H1 (cell line): ENCODE measurements at regions not wholly inside any gene's neighbourhood (a gene's known extent, or its start where the extent isn't known, plus 50 kb on each side); places are given as distances from the start of the nearest gene placed in this dataset.

Source experiments
- EP300 ChIP-seq, 2 experiments: IDR thresholded peaks; 1 replicate in 1 of 2; 2 replicates in 1 of 2; pipeline ENCODE4 v1.6.1; 2011 to 2012; ENCODE audit warnings: low read depth in 2 of 2, low read length in 2 of 2, mild to moderate bottlenecking in 2 of 2, borderline replicate concordance in 1 of 2, inconsistent platforms in 1 of 2, moderate library complexity in 1 of 2
- EZH2 ChIP-seq: fragments of 200-600 bp; sonication (generic); IDR thresholded peaks from 2 replicates; pipeline ENCODE4 v1.7.1; 2012; ENCODE audit warnings: low read depth, mild to moderate bottlenecking, moderate library complexity, low read length, inconsistent platforms; ENCODE audit not compliant: severe bottlenecking
- GABPA ChIP-seq: IDR thresholded peaks from 2 replicates; pipeline ENCODE4 v1.6.1; 2011; ENCODE audit warnings: mild to moderate bottlenecking, low read length, moderate library complexity, borderline replicate concordance; ENCODE audit not compliant: insufficient read depth
- JUN ChIP-seq: IDR thresholded peaks from 2 replicates; pipeline ENCODE4 v1.6.1; 2011; ENCODE audit warnings: low read depth, mild to moderate bottlenecking, improper control_type of control experiment, low read length
- POLR2A ChIP-seq, 2 experiments: IDR thresholded peaks; 1 replicate in 1 of 2; 2 replicates in 1 of 2; pipeline ENCODE4 v1.6.1; 2011; ENCODE audit warnings: low read depth in 2 of 2, low read length in 2 of 2, mild to moderate bottlenecking in 2 of 2; ENCODE audit errors: control extremely low read depth in 1 of 2
- POLR2AphosphoS5 ChIP-seq: IDR thresholded peaks from 2 replicates; pipeline ENCODE4 v1.6.1; 2011; ENCODE audit warnings: low read depth, low read length
- SP1 ChIP-seq: IDR thresholded peaks from 2 replicates; pipeline ENCODE4 v1.6.1; 2011; ENCODE audit warnings: low read depth, low read length
- TF ChIP-seq, protein P1 (sequence below): IDR thresholded peaks from 2 replicates; pipeline ENCODE4 v1.6.1; 2012; ENCODE audit warnings: low read length, inconsistent platforms
- TF ChIP-seq, protein P2 (sequence below), 3 experiments: IDR thresholded peaks; 1 replicate in 2 of 3; 2 replicates in 1 of 3; pipeline versions ENCODE4 v1.5.1 to v1.6.1; 2011; ENCODE audit warnings: low read length in 3 of 3, mild to moderate bottlenecking in 3 of 3, inconsistent platforms in 2 of 3, low read depth in 1 of 3, moderate library complexity in 1 of 3; ENCODE audit not compliant: insufficient read depth in 1 of 3; ENCODE audit errors: control extremely low read depth in 1 of 3
- TF ChIP-seq, protein P3 (sequence below): IDR thresholded peaks from 2 replicates; pipeline ENCODE4 v1.6.1; 2012; ENCODE audit warnings: inconsistent platforms

DNA sequence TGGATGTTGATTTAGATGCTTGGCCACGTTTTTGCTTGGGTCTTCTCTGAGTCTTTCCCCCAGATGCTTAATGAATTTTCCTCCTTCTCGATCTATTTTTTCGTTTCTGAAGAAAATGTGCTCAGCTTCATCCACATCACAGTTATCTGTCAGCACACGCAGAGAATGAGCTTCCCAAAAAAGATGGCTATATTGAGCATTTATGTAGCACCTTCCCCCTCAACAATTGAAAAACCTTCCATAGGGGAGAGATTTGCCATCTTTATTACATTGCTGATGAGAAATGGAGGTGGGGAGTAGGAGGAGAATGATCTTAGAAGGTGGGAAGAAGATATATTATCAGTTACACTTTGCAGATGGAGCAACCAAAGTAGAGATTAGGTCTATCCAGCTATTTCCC, 228.1 kb upstream of the PHYHIPL start:
- no peak for TF ChIP-seq GABPA
- TF ChIP-seq, protein P1, sequence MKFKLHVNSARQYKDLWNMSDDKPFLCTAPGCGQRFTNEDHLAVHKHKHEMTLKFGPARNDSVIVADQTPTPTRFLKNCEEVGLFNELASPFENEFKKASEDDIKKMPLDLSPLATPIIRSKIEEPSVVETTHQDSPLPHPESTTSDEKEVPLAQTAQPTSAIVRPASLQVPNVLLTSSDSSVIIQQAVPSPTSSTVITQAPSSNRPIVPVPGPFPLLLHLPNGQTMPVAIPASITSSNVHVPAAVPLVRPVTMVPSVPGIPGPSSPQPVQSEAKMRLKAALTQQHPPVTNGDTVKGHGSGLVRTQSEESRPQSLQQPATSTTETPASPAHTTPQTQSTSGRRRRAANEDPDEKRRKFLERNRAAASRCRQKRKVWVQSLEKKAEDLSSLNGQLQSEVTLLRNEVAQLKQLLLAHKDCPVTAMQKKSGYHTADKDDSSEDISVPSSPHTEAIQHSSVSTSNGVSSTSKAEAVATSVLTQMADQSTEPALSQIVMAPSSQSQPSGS: no peak
- TF ChIP-seq, protein P2, sequence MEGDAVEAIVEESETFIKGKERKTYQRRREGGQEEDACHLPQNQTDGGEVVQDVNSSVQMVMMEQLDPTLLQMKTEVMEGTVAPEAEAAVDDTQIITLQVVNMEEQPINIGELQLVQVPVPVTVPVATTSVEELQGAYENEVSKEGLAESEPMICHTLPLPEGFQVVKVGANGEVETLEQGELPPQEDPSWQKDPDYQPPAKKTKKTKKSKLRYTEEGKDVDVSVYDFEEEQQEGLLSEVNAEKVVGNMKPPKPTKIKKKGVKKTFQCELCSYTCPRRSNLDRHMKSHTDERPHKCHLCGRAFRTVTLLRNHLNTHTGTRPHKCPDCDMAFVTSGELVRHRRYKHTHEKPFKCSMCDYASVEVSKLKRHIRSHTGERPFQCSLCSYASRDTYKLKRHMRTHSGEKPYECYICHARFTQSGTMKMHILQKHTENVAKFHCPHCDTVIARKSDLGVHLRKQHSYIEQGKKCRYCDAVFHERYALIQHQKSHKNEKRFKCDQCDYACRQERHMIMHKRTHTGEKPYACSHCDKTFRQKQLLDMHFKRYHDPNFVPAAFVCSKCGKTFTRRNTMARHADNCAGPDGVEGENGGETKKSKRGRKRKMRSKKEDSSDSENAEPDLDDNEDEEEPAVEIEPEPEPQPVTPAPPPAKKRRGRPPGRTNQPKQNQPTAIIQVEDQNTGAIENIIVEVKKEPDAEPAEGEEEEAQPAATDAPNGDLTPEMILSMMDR (IDR thresholded peaks at IDR 0.05; ENCODE audit: control extremely low read depth in 1 of 3, insufficient read depth in 1 of 3, low read depth in 1 of 3, low read length in 3 of 3): no peak
- TF ChIP-seq POLR2A (IDR thresholded peaks at IDR 0.05; ENCODE audit: control extremely low read depth in 1 of 2, low read depth in 2 of 2, low read length in 2 of 2): no peak
- TF ChIP-seq JUN: no peak
- TF ChIP-seq SP1: no peak
- no peak for TF ChIP-seq EZH2
- TF ChIP-seq, protein P3, sequence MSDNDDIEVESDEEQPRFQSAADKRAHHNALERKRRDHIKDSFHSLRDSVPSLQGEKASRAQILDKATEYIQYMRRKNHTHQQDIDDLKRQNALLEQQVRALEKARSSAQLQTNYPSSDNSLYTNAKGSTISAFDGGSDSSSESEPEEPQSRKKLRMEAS: no peak
- TF ChIP-seq EP300 (IDR thresholded peaks at IDR 0.05; ENCODE audit: borderline replicate concordance in 1 of 2, low read depth in 2 of 2, low read length in 2 of 2): no peak
- no peak for TF ChIP-seq POLR2AphosphoS5
